Mesenchymal stem cell (in vitro differentiated cells and primary cell): ENCODE measurements at regions not wholly inside any gene's neighbourhood (a gene's known extent, or its start where the extent isn't known, plus 50 kb on each side); places are given as distances from the start of the nearest gene placed in this dataset.

Source experiments
- DNase-seq: peaks from one replicate; pipeline ENCODE4 v3.0.0-alpha.2; 2013
- H2AFZ ChIP-seq: one replicate; pipeline ENCODE4 v1.6.1; 2013; ENCODE audit warnings: low read depth, mild to moderate bottlenecking, control low read depth, inconsistent platforms, low read length, moderate library complexity
- H2AK5ac ChIP-seq: 2 replicates; pipeline ENCODE4 v1.6.1; 2013; ENCODE audit warnings: low read length, moderate library complexity, mild to moderate bottlenecking, inconsistent platforms; ENCODE audit not compliant: severe bottlenecking
- H2BK120ac ChIP-seq: one replicate; pipeline ENCODE4 v1.6.1; 2013; ENCODE audit warnings: low read depth, mild to moderate bottlenecking, inconsistent platforms, low read length, moderate library complexity
- H2BK12ac ChIP-seq, 2 experiments: one replicate each; pipeline ENCODE4 v1.6.1; 2013; ENCODE audit warnings: inconsistent platforms in 2 of 2, low read length in 2 of 2, mild to moderate bottlenecking in 2 of 2, moderate library complexity in 2 of 2, control low read depth in 1 of 2
- H2BK15ac ChIP-seq: one replicate; pipeline ENCODE4 v1.6.1; 2013; ENCODE audit warnings: mild to moderate bottlenecking, low read depth, inconsistent platforms; ENCODE audit not compliant: poor library complexity, severe bottlenecking
- H2BK5ac ChIP-seq: 2 replicates; pipeline ENCODE4 v1.6.1; 2013; ENCODE audit warnings: low read depth, mild to moderate bottlenecking, low read length, control low read depth, inconsistent platforms; ENCODE audit not compliant: poor library complexity, severe bottlenecking
- H3K14ac ChIP-seq, 2 experiments: one replicate each; pipeline ENCODE4 v1.6.1; 2013; ENCODE audit warnings: inconsistent platforms in 2 of 2, low read length in 2 of 2, control low read depth in 1 of 2, mild to moderate bottlenecking in 1 of 2, moderate library complexity in 1 of 2
- H3K18ac ChIP-seq, 2 experiments: one replicate each; pipeline ENCODE4 v1.6.1; 2013; ENCODE audit warnings: inconsistent platforms in 2 of 2, low read length in 2 of 2, control low read depth in 1 of 2, low read depth in 1 of 2, mild to moderate bottlenecking in 1 of 2
- H3K23ac ChIP-seq, 2 experiments: one replicate each; pipeline ENCODE4 v1.6.1; 2013; ENCODE audit warnings: inconsistent platforms in 2 of 2, low read length in 2 of 2, mild to moderate bottlenecking in 2 of 2, moderate library complexity in 2 of 2, control low read depth in 1 of 2
- H3K27ac ChIP-seq: 2 replicates; pipeline ENCODE4 v1.5.1; 2013; ENCODE audit warnings: mild to moderate bottlenecking, moderate library complexity, low read length, control low read depth, inconsistent platforms; ENCODE audit not compliant: poor library complexity, severe bottlenecking
- H3K27me3 ChIP-seq, 2 experiments: 2 replicates each; pipeline versions ENCODE4 v1.6.1 to v1.7.0; 2013; ENCODE audit warnings: low read length in 2 of 2, mild to moderate bottlenecking in 2 of 2, moderate library complexity in 2 of 2, control low read depth in 1 of 2, inconsistent platforms in 1 of 2; ENCODE audit not compliant: control insufficient read depth in 1 of 2, insufficient read depth in 1 of 2
- H3K36me3 ChIP-seq, 2 experiments: 2 replicates each; pipeline versions ENCODE4 v1.6.1 to v1.7.0; 2013; ENCODE audit warnings: low read length in 2 of 2, control low read depth in 1 of 2, inconsistent platforms in 1 of 2, low read depth in 1 of 2, mild to moderate bottlenecking in 1 of 2; ENCODE audit not compliant: insufficient read depth in 2 of 2, control insufficient read depth in 1 of 2
- H3K4ac ChIP-seq, 2 experiments: one replicate each; pipeline ENCODE4 v1.6.1; 2013; ENCODE audit warnings: inconsistent platforms in 2 of 2, low read length in 2 of 2, mild to moderate bottlenecking in 2 of 2, moderate library complexity in 2 of 2, control low read depth in 1 of 2, low read depth in 1 of 2
- H3K4me1 ChIP-seq: 2 replicates; pipeline ENCODE4 v1.6.1; 2013; ENCODE audit warnings: low read depth, low read length, control low read depth; ENCODE audit not compliant: control insufficient read depth, insufficient read depth
- H3K4me2 ChIP-seq: 2 replicates; pipeline ENCODE4 v1.6.1; 2013; ENCODE audit warnings: low read length, mild to moderate bottlenecking, inconsistent platforms; ENCODE audit not compliant: poor library complexity, severe bottlenecking
- H3K4me3 ChIP-seq, 2 experiments: 2 replicates each; pipeline versions ENCODE4 v1.5.1 to v1.7.0; 2013; ENCODE audit warnings: low read length in 2 of 2, mild to moderate bottlenecking in 2 of 2, control low read depth in 1 of 2, low read depth in 1 of 2; ENCODE audit not compliant: insufficient read depth in 1 of 2
- H3K79me1 ChIP-seq: replicated peaks from 2 replicates; pipeline ENCODE4 v1.6.1; 2013; ENCODE audit warnings: mild to moderate bottlenecking, control low read depth, low read length, inconsistent platforms; ENCODE audit not compliant: poor library complexity, severe bottlenecking
- H3K9ac ChIP-seq: 2 replicates; pipeline ENCODE4 v1.7.0; 2013; ENCODE audit warnings: mild to moderate bottlenecking, low read length, moderate library complexity
- H3K9me3 ChIP-seq: 2 replicates; pipeline ENCODE4 v1.7.0; 2013; ENCODE audit warnings: mild to moderate bottlenecking, low read length; ENCODE audit not compliant: control insufficient read depth
- H4K8ac ChIP-seq: one replicate; pipeline ENCODE4 v1.6.1; 2013; ENCODE audit warnings: inconsistent platforms, mild to moderate bottlenecking, low read length, moderate library complexity
- H4K91ac ChIP-seq: one replicate; pipeline ENCODE4 v1.6.1; 2013; ENCODE audit warnings: mild to moderate bottlenecking, low read length, inconsistent platforms
- WGBS: methylation state at CpG from one replicate; pipeline ENCODE4 v1.1.7; 2013; ENCODE audit warnings: mixed read lengths; 5-methylcytosine and 5-hydroxymethylcytosine counted together

GRCh38 chr10:29012926-29013554 is 275.8 kb upstream of the LYZL1 start:
- H2AFZ ChIP-seq = no peak overlapping the region
- peaks cover 7% of the 10 kb centered on the region for H3K4me1 ChIP-seq
- H2BK12ac ChIP-seq = no peak overlapping the region
- H3K27me3 ChIP-seq = peaks cover 0 to 14% of the 10 kb centered on the region in 2 experiments
- H2BK120ac ChIP-seq = no peak overlapping the region
- H3K36me3 ChIP-seq = no peaks in the 10 kb centered on the region
- no peak overlapping the region for H2BK15ac ChIP-seq
- H3K9me3 ChIP-seq = no peaks in the 10 kb centered on the region
- no peak overlapping the region for H4K91ac ChIP-seq
- H3K27ac ChIP-seq = no peak overlapping the region
- no peak overlapping the region for H3K9ac ChIP-seq
- no peak overlapping the region for H3K23ac ChIP-seq
- WGBS = 81% methylated on average over 9 of the region's 9 CpGs
- H3K79me1 ChIP-seq = no peaks in the 10 kb centered on the region
- H3K18ac ChIP-seq = no peak overlapping the region
- DNase-seq = peak; percentile 18
- H3K4me2 ChIP-seq = no peak overlapping the region
- no peak overlapping the region for H4K8ac ChIP-seq
- no peak overlapping the region for H2AK5ac ChIP-seq
- no peak overlapping the region for H3K14ac ChIP-seq
- no peak overlapping the region for H3K4ac ChIP-seq
- H2BK5ac ChIP-seq = no peak overlapping the region
- no peak overlapping the region for H3K4me3 ChIP-seq

GRCh38 chr10:29021591-29021990 is 267.3 kb upstream of the LYZL1 start:
- Histone ChIP-seq H2BK120ac (no peak overlapping the region), H3K23ac (no peak overlapping the region), H2AFZ (no peak overlapping the region), H3K4me3 (no peak overlapping the region), H3K9ac (no peak overlapping the region), H2BK15ac (no peak overlapping the region), H3K9me3 (no peaks in the 10 kb centered on the region), H3K4ac (no peak overlapping the region), H4K91ac (no peak overlapping the region), H2AK5ac (no peak overlapping the region), H3K36me3 (no peaks in the 10 kb centered on the region), H3K18ac (no peak overlapping the region), H3K14ac (no peak overlapping the region), H3K79me1 (no peaks in the 10 kb centered on the region), H3K4me2 (no peak overlapping the region), H3K27ac (no peak overlapping the region), H2BK12ac (no peak overlapping the region), H3K27me3 (peaks cover 0 to 2% of the 10 kb centered on the region in 2 experiments), H3K4me1 (no peaks in the 10 kb centered on the region), H4K8ac (no peak overlapping the region), H2BK5ac (no peak overlapping the region)
- WGBS = no CpG with 5 or more reads among the region's 3 CpGs
- DNase-seq = no peak

DNA sequence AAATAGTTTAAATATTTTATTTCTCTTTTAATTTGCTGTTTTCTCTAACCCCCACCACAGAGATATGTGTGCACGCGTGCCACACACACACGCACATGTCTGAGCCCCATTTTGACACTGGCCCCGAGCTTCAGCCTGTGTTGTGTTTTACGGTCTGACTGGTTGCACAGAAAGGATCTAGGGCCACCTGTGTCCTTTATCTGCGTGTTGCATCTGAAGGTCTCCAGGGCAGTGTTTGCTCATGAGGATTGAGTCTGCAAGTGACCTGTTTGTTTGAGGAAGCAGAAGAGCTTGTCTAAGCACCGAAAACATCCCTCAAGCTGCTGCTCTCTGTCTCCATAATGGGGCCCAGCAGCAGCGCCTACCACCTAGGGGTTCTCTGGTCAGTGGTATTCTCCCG is 266.4 kb upstream of the LYZL1 start:
- no peak overlapping the region for H3K9ac ChIP-seq
- H3K4me3 ChIP-seq = no peak overlapping the region
- H3K4me1 ChIP-seq = no peaks in the 10 kb centered on the region
- H3K27ac ChIP-seq = no peak overlapping the region
- DNase-seq = no peak
- no peak overlapping the region for H4K8ac ChIP-seq
- no peak overlapping the region for H2BK12ac ChIP-seq
- no peak overlapping the region for H3K23ac ChIP-seq
- no peak overlapping the region for H3K18ac ChIP-seq
- H4K91ac ChIP-seq = no peak overlapping the region
- H3K4me2 ChIP-seq = no peak overlapping the region
- H3K27me3 ChIP-seq = peaks cover 0 to 2% of the 10 kb centered on the region in 2 experiments
- H2BK120ac ChIP-seq = no peak overlapping the region
- no peak overlapping the region for H2BK5ac ChIP-seq
- no peaks in the 10 kb centered on the region for H3K36me3 ChIP-seq
- no peak overlapping the region for H2AFZ ChIP-seq
- H2BK15ac ChIP-seq = no peak overlapping the region
- H2AK5ac ChIP-seq = no peak overlapping the region
- no peak overlapping the region for H3K4ac ChIP-seq
- no peaks in the 10 kb centered on the region for H3K79me1 ChIP-seq
- no peak overlapping the region for H3K14ac ChIP-seq
- no peaks in the 10 kb centered on the region for H3K9me3 ChIP-seq
- 90% methylated on average over 9 of the region's 9 CpGs for WGBS

DNA sequence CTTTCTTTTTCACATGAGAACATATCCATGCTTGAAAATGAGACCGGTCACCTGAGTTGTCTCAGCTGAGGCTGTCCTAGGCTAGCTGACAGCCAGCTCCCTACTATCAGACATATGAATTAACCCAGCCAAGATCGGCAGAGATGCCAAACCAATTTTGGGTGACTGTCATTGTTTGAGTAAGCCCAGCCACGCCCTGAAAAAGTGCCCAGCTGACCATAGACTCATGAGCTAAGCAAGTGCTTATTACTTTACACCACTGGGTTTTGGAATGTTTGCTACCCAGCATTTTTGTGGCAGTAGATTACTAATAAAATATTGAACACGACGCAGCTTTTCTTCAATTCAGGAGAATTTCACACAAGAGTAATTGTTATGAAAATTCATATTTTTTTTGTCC is 265.2 kb upstream of the LYZL1 start:
- peaks cover 0 to 2% of the 10 kb centered on the region in 2 experiments for H3K27me3 ChIP-seq
- H2BK15ac ChIP-seq = no peak overlapping the region
- no peaks in the 10 kb centered on the region for H3K79me1 ChIP-seq
- no peak overlapping the region for H2BK5ac ChIP-seq
- no peak overlapping the region for H2AFZ ChIP-seq
- H3K9me3 ChIP-seq = no peaks in the 10 kb centered on the region
- H3K9ac ChIP-seq = no peak overlapping the region
- no peak overlapping the region for H2BK12ac ChIP-seq
- no peak overlapping the region for H3K27ac ChIP-seq
- H2BK120ac ChIP-seq = no peak overlapping the region
- DNase-seq = no peak
- no peak overlapping the region for H3K4me2 ChIP-seq
- H3K23ac ChIP-seq = no peak overlapping the region
- H3K4me3 ChIP-seq = no peak overlapping the region
- H3K36me3 ChIP-seq = no peaks in the 10 kb centered on the region
- no peak overlapping the region for H2AK5ac ChIP-seq
- WGBS = 94% methylated on average over 3 of the region's 5 CpGs
- H3K14ac ChIP-seq = no peak overlapping the region
- H4K8ac ChIP-seq = no peak overlapping the region
- no peaks in the 10 kb centered on the region for H3K4me1 ChIP-seq
- H4K91ac ChIP-seq = no peak overlapping the region
- no peak overlapping the region for H3K18ac ChIP-seq
- no peak overlapping the region for H3K4ac ChIP-seq
